CD4-positive, alpha-beta T cell treated with Interleukin-4 for 4 hours (primary cell): ENCODE measurements at regions not wholly inside any gene's neighbourhood (a gene's known extent, or its start where the extent isn't known, plus 50 kb on each side); places are given as distances from the start of the nearest gene placed in this dataset.
"Not testable (repeated sequence)": the region's sequence is repeated elsewhere in the genome, so short reads cannot be mapped to it uniquely, and the experiment has no call there.

Source experiments
- DNase-seq: peaks from one replicate; pipeline ENCODE4 v3.0.0-alpha.2; 2020

GRCh38 chr21:33121715-33122475 lies 52.0 kb downstream of the OLIG1 start:
- DNase-seq = no peak

- no peak for DNase-seq
Measured at GRCh38 chr21:33122507-33122906, 52.6 kb downstream of the OLIG1 start.

GRCh38 chr21:33123374-33124123 lies 53.6 kb downstream of the OLIG1 start:
- no peak for DNase-seq

- no peak for DNase-seq
Measured at GRCh38 chr21:33124889-33125288, 54.9 kb downstream of the OLIG1 start.

GRCh38 chr21:33125680-33126375 lies 55.9 kb downstream of the OLIG1 start:
- no peak for DNase-seq

GRCh38 chr21:33126569-33126968 lies 56.6 kb downstream of the OLIG1 start:
- DNase-seq = no peak

GRCh38 chr21:33127154-33127867 lies 57.4 kb downstream of the OLIG1 start:
- peak; percentile 41 for DNase-seq

- DNase-seq = no peak
Measured at GRCh38 chr21:33127868-33128242, 57.9 kb downstream of the OLIG1 start.

GRCh38 chr21:33128538-33128937 lies 58.6 kb downstream of the OLIG1 start:
- DNase-seq = no peak

- DNase-seq = no peak
Measured at GRCh38 chr21:33132054-33132453, 62.1 kb downstream of the OLIG1 start.

- DNase-seq = no peak
Measured at GRCh38 chr21:33133892-33134291, 64.0 kb downstream of the OLIG1 start.

GRCh38 chr21:33135925-33136324 lies 66.0 kb downstream of the OLIG1 start:
- DNase-seq = no peak

- no peak for DNase-seq
Measured at GRCh38 chr21:33136847-33137502, 67.0 kb downstream of the OLIG1 start.

- DNase-seq = no peak
Measured at GRCh38 chr21:33139084-33139483, 69.1 kb downstream of the OLIG1 start.

- no peak for DNase-seq
Measured at GRCh38 chr21:33140288-33140687, 70.3 kb downstream of the OLIG1 start.

- no peak for DNase-seq
Measured at GRCh38 chr21:33146467-33146866, 76.5 kb downstream of the OLIG1 start.

GRCh38 chr21:33149181-33149580 lies 79.2 kb downstream of the OLIG1 start:
- DNase-seq = no peak

- not testable (repeated sequence) for DNase-seq
Measured at GRCh38 chr21:33150968-33151367, 78.8 kb upstream of the IFNAR2 start.

- no peak for DNase-seq
Measured at GRCh38 chr21:33151941-33152731, 77.6 kb upstream of the IFNAR2 start.

GRCh38 chr21:33152732-33153130 lies 77.0 kb upstream of the IFNAR2 start:
- no peak for DNase-seq

GRCh38 chr21:33155005-33155404 lies 74.7 kb upstream of the IFNAR2 start:
- no peak for DNase-seq

- DNase-seq = no peak
Measured at GRCh38 chr21:33155422-33155821, 74.3 kb upstream of the IFNAR2 start.
